WTC11 (cell line): ENCODE measurements at regions not wholly inside any gene's neighbourhood (a gene's known extent, or its start where the extent isn't known, plus 50 kb on each side); places are given as distances from the start of the nearest gene placed in this dataset.

Source experiments
- ATAC-seq: fragments of 200-7000 bp; cut with Tn5 transposase; 2 replicates; pipeline ENCODE4 v1.10.0; 2021; ENCODE audit warnings: mild to moderate bottlenecking, moderate library complexity
- CTCF ChIA-PET: fragments of 300-600 bp; sonication (Branson Sonifier 250); formaldehyde crosslinking; loops from one replicate; lab custom pipeline; 2021; ENCODE audit warnings: antibody characterized with exemption; lab: Charles Lee
- POLR2A ChIA-PET: fragments of 350-600 bp; sonication (Branson Sonifier 250); formaldehyde crosslinking; loops from one replicate; lab custom pipeline; 2021; ENCODE audit warnings: antibody characterized with exemption; lab: Charles Lee
- DNase-seq: peaks from one replicate; pipeline ENCODE4 v3.0.0; 2021; ENCODE audit warnings: low spot score
- H3K27ac Mint-ChIP-seq: 2 replicates; pipeline ENCODE4 v1.8.0; 2021; ENCODE audit warnings: mixed read lengths
- H3K27me3 Mint-ChIP-seq: 2 replicates; pipeline ENCODE4 v1.8.0; 2021; ENCODE audit warnings: low read depth, mild to moderate bottlenecking, moderate library complexity, mixed read lengths
- H3K36me3 Mint-ChIP-seq: 2 replicates; pipeline ENCODE4 v1.8.0; 2021; ENCODE audit warnings: mixed read lengths
- H3K4me1 Mint-ChIP-seq: 2 replicates; pipeline ENCODE4 v1.8.0; 2022; ENCODE audit warnings: mixed read lengths
- H3K4me3 Mint-ChIP-seq: 2 replicates; pipeline ENCODE4 v1.8.0; 2021; ENCODE audit warnings: mild to moderate bottlenecking, moderate library complexity, mixed read lengths
- H3K9me3 Mint-ChIP-seq: 2 replicates; pipeline ENCODE4 v1.8.0; 2021; ENCODE audit warnings: mixed read lengths
- FOXP1 ChIP-seq: sonication (generic); formaldehyde crosslinking; IDR thresholded peaks from 2 replicates; pipeline ENCODE4 v1.8.0; 2022; ENCODE audit warnings: missing genetic modification reagents, mild to moderate bottlenecking, moderate library complexity, borderline replicate concordance
- KAT7 ChIP-seq: sonication (generic); formaldehyde crosslinking; IDR thresholded peaks from 2 replicates; pipeline ENCODE4 v1.8.1; 2023; ENCODE audit warnings: missing genetic modification reagents, mild to moderate bottlenecking, borderline replicate concordance
- SP1 ChIP-seq: sonication (generic); formaldehyde crosslinking; conservative IDR thresholded peaks from 2 replicates; pipeline ENCODE4 v1.8.1; 2022; ENCODE audit warnings: missing genetic modification reagents
- TEAD1 ChIP-seq: sonication (generic); formaldehyde crosslinking; IDR thresholded peaks from 2 replicates; pipeline ENCODE4 v1.8.0; 2022; ENCODE audit warnings: mild to moderate bottlenecking, missing genetic modification reagents
- TEAD4 ChIP-seq: sonication (generic); formaldehyde crosslinking; IDR thresholded peaks from 2 replicates; pipeline ENCODE4 v1.8.0; 2022; ENCODE audit warnings: mild to moderate bottlenecking, missing genetic modification reagents
- TP53 ChIP-seq: sonication (generic); formaldehyde crosslinking; IDR thresholded peaks from 2 replicates; pipeline ENCODE4 v1.8.1; 2023; ENCODE audit warnings: mild to moderate bottlenecking, missing genetic modification reagents
- ZBTB21 ChIP-seq: sonication (generic); formaldehyde crosslinking; IDR thresholded peaks from 2 replicates; pipeline ENCODE4 v1.8.1; 2023; ENCODE audit warnings: mild to moderate bottlenecking, missing genetic modification reagents, borderline replicate concordance
- ZNF121 ChIP-seq: sonication (generic); formaldehyde crosslinking; IDR thresholded peaks from 2 replicates; pipeline ENCODE4 v1.8.0; 2023; ENCODE audit warnings: missing genetic modification reagents
- ZNF138 ChIP-seq: sonication (generic); formaldehyde crosslinking; conservative IDR thresholded peaks from 2 replicates; pipeline ENCODE4 v1.8.1; 2022; ENCODE audit warnings: mild to moderate bottlenecking, moderate library complexity, missing genetic modification reagents
- ZNF423 ChIP-seq: fragments of 250-450 bp; sonication (Bioruptor Pico); IDR thresholded peaks from 2 replicates; pipeline ENCODE4 v2.1.2; 2022; ENCODE audit warnings: mild to moderate bottlenecking, moderate library complexity
- TF ChIP-seq, protein P1 (sequence below): sonication (generic); formaldehyde crosslinking; IDR thresholded peaks from 2 replicates; pipeline ENCODE4 v1.8.0; 2022; ENCODE audit warnings: mild to moderate bottlenecking, missing genetic modification reagents
- TF ChIP-seq, protein P2 (sequence below): sonication (generic); formaldehyde crosslinking; IDR thresholded peaks from 2 replicates; pipeline ENCODE4 v1.8.1; 2023; ENCODE audit warnings: mild to moderate bottlenecking, missing genetic modification reagents, borderline replicate concordance
- TF ChIP-seq, protein P3 (sequence below): fragments of 250-450 bp; sonication (Bioruptor Pico); IDR thresholded peaks from 2 replicates; pipeline ENCODE4 v1.8.0; 2021; ENCODE audit warnings: mild to moderate bottlenecking
- TF ChIP-seq, protein P4 (sequence below): sonication (generic); formaldehyde crosslinking; IDR thresholded peaks from 2 replicates; pipeline ENCODE4 v1.8.1; 2023; ENCODE audit warnings: mild to moderate bottlenecking, missing genetic modification reagents, moderate library complexity
- TF ChIP-seq, protein P5 (sequence below): sonication (generic); formaldehyde crosslinking; IDR thresholded peaks from 2 replicates; pipeline ENCODE4 v1.8.0; 2022; ENCODE audit warnings: mild to moderate bottlenecking, missing genetic modification reagents
- TF ChIP-seq, protein P6 (sequence below): sonication (generic); formaldehyde crosslinking; IDR thresholded peaks from 2 replicates; pipeline ENCODE4 v1.8.1; 2023; ENCODE audit warnings: mild to moderate bottlenecking, moderate library complexity, missing genetic modification reagents

DNA sequence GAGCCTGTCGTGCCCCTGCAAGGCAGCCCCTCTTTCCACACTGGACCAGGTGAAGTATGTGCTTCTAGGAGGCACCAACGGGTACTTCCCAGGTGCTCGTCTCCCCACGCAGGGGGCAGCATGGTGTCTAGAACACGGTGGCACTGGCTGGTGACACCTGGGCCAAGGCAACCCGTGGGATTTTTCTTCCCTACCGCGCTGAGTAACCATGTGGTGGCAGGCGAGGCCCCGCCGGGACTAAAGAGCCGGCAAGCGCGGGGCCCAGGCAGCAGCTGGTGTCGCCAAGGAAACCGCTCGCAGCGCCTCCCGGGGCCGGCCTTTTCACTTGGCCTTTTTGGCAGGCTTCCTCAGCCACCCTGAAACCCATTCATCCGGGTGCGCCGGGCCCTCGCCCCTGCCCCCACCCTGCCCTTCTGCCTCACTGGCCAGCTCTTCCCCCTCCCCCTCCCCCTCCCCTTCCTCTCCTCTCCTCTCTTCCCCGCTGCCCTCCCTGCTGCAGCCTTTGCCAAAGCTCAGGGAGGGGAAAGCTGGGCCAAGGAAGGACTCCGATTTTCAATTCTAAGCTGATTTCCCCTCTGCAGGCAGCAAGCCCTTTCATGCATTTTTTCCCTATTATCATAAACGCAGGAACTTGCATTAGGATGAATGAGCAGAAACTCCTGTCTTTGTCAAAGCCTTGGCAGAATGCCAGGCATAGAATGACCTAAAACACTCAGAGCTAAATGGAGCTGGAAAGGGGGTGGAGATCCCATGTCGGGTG lies 81.2 kb downstream of the IRF2BPL start:
- TF ChIP-seq ZBTB21 (CRISPR knock-in tag) (0 out of 2 replicates have a peak, but pooled peaks have one; percentile 28), ZNF121 (CRISPR knock-in tag) (peak; percentile 38; the same call in 1 of the 2 replicates), ZNF423 (CRISPR knock-in tag) (0 out of 2 replicates have a peak, but pooled peaks have one; percentile 35), ZNF138 (0 out of 2 replicates have a peak, but pooled peaks have one; percentile 60), KAT7 (0 out of 2 replicates have a peak, but pooled peaks have one; percentile 36), FOXP1 (CRISPR knock-in tag) (0 out of 2 replicates have a peak, but pooled peaks have one; percentile 35), TEAD4 (CRISPR knock-in tag) (no peak), TEAD1 (no peak), TP53 (no peak), SP1 (CRISPR knock-in tag) (peak; percentile 40)
- TF ChIP-seq, protein P1, sequence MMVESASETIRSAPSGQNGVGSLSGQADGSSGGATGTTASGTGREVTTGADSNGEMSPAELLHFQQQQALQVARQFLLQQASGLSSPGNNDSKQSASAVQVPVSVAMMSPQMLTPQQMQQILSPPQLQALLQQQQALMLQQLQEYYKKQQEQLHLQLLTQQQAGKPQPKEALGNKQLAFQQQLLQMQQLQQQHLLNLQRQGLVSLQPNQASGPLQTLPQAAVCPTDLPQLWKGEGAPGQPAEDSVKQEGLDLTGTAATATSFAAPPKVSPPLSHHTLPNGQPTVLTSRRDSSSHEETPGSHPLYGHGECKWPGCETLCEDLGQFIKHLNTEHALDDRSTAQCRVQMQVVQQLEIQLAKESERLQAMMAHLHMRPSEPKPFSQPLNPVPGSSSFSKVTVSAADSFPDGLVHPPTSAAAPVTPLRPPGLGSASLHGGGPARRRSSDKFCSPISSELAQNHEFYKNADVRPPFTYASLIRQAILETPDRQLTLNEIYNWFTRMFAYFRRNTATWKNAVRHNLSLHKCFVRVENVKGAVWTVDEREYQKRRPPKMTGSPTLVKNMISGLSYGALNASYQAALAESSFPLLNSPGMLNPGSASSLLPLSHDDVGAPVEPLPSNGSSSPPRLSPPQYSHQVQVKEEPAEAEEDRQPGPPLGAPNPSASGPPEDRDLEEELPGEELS (CRISPR knock-in tag), result 0 out of 2 replicates have a peak, but pooled peaks have one; percentile 34
- TF ChIP-seq, protein P2, sequence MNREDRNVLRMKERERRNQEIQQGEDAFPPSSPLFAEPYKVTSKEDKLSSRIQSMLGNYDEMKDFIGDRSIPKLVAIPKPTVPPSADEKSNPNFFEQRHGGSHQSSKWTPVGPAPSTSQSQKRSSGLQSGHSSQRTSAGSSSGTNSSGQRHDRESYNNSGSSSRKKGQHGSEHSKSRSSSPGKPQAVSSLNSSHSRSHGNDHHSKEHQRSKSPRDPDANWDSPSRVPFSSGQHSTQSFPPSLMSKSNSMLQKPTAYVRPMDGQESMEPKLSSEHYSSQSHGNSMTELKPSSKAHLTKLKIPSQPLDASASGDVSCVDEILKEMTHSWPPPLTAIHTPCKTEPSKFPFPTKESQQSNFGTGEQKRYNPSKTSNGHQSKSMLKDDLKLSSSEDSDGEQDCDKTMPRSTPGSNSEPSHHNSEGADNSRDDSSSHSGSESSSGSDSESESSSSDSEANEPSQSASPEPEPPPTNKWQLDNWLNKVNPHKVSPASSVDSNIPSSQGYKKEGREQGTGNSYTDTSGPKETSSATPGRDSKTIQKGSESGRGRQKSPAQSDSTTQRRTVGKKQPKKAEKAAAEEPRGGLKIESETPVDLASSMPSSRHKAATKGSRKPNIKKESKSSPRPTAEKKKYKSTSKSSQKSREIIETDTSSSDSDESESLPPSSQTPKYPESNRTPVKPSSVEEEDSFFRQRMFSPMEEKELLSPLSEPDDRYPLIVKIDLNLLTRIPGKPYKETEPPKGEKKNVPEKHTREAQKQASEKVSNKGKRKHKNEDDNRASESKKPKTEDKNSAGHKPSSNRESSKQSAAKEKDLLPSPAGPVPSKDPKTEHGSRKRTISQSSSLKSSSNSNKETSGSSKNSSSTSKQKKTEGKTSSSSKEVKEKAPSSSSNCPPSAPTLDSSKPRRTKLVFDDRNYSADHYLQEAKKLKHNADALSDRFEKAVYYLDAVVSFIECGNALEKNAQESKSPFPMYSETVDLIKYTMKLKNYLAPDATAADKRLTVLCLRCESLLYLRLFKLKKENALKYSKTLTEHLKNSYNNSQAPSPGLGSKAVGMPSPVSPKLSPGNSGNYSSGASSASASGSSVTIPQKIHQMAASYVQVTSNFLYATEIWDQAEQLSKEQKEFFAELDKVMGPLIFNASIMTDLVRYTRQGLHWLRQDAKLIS (CRISPR knock-in tag), result 0 out of 2 replicates have a peak, but pooled peaks have one; percentile 65
- TF ChIP-seq, protein P3, sequence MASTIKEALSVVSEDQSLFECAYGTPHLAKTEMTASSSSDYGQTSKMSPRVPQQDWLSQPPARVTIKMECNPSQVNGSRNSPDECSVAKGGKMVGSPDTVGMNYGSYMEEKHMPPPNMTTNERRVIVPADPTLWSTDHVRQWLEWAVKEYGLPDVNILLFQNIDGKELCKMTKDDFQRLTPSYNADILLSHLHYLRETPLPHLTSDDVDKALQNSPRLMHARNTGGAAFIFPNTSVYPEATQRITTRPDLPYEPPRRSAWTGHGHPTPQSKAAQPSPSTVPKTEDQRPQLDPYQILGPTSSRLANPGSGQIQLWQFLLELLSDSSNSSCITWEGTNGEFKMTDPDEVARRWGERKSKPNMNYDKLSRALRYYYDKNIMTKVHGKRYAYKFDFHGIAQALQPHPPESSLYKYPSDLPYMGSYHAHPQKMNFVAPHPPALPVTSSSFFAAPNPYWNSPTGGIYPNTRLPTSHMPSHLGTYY (CRISPR knock-in tag), result no peak
- TF ChIP-seq, protein P4, sequence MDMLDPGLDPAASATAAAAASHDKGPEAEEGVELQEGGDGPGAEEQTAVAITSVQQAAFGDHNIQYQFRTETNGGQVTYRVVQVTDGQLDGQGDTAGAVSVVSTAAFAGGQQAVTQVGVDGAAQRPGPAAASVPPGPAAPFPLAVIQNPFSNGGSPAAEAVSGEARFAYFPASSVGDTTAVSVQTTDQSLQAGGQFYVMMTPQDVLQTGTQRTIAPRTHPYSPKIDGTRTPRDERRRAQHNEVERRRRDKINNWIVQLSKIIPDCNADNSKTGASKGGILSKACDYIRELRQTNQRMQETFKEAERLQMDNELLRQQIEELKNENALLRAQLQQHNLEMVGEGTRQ (CRISPR knock-in tag), result peak; percentile 38; the same call in 1 of the 2 replicates
- TF ChIP-seq, protein P5, sequence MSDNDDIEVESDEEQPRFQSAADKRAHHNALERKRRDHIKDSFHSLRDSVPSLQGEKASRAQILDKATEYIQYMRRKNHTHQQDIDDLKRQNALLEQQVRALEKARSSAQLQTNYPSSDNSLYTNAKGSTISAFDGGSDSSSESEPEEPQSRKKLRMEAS (CRISPR knock-in tag), result peak; percentile 85
- TF ChIP-seq, protein P6, sequence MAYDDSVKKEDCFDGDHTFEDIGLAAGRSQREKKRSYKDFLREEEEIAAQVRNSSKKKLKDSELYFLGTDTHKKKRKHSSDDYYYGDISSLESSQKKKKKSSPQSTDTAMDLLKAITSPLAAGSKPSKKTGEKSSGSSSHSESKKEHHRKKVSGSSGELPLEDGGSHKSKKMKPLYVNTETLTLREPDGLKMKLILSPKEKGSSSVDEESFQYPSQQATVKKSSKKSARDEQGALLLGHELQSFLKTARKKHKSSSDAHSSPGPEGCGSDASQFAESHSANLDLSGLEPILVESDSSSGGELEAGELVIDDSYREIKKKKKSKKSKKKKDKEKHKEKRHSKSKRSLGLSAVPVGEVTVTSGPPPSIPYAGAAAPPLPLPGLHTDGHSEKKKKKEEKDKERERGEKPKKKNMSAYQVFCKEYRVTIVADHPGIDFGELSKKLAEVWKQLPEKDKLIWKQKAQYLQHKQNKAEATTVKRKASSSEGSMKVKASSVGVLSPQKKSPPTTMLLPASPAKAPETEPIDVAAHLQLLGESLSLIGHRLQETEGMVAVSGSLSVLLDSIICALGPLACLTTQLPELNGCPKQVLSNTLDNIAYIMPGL, result 0 out of 2 replicates have a peak, but pooled peaks have one; percentile 41
- ChIA-PET POLR2A (interaction anchor here (0.5 to 1.9 kb wide), 11 partner anchors 12 to 1537 kb away, joined by 4 to 19 read pairs (median 6); no protein-coding TSS in a partner anchor), CTCF (interaction anchor here (0.7 to 2.8 kb wide), 33 partner anchors 9 to 123 kb away, joined by 3 to 26 read pairs (median 5); no protein-coding TSS in a partner anchor)
- peak; percentile 82 for ATAC-seq
- Mint-ChIP-seq H3K4me1 (peaks cover 51% of the 10 kb centered on the region), H3K9me3 (no peaks in the 10 kb centered on the region), H3K27ac (peak overlapping the region; percentile 99), H3K27me3 (no peaks in the 10 kb centered on the region), H3K36me3 (no peaks in the 10 kb centered on the region), H3K4me3 (peak overlapping the region; percentile 49)
- peak; percentile 94 for DNase-seq
